ENCODE measurements at regions not wholly inside any gene's neighbourhood (a gene's known extent, or its start where the extent isn't known, plus 50 kb on each side); places are given as distances from the start of the nearest gene placed in this dataset.
"Not testable (repeated sequence)": the region's sequence is repeated elsewhere in the genome, so short reads cannot be mapped to it uniquely, and the experiment has no call there.

DNA sequence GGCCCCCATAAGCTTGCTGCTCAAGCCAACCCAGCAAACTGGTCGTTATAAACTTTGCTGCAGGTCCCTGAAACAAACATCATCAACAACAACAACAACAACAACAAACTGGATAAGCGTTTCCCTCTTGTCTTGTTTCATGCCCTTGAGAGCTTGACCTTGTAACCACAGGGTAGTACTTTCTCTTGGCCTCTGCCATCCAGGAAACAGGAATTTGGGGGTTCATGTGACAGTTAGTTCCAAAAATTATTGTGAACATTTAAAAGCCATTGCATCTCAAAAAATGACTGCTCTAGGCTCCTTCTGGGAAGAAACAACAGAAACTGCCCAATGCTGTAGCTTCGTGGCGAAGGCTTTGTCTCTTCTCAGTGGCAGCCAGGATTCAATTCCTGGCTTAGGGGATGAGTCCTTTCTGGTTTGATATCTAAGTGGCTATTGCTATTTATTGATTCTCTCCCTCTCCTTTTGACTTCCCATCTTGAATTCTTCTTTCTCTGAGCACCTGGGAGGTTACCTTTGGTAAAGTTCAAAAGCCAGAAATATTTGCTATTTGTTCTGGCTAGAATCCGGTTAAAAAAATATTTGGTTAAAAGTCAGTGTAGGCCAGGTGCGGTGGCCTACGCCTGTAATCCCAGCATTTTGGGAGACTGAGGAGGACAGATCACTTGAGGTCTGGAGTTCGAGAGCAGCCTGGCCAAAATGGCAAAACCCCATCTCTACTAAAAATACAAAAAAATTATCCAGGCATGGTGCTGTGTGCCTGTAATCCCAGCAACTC lies 52.0 kb upstream of the CPM start:
- DNase-seq (ENCODE audit: low read depth in 2 of 2): no peak

DNA sequence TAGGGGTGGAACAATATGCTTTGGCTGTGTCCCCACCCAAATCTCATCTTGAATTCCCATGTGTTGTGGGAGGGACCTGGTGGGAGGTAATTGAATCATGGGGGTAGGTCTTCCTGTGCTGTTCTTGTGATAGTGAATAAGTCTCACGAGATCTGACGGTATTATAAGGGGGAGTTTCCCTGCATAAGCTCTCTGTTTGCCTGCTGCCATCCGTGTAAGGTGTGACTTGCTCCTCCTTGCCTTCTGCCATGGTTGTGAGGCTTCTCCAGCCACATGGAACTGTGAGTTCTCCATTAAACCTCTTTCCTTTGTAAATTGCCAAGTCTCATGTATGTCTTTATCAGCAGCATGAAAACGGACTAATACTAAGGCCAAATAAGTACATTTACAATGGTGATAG lies 64.6 kb upstream of the CPM start:
- DNase-seq (ENCODE audit: low read depth in 2 of 2): not testable (repeated sequence)

GRCh38 chr12:68998041-68998440 lies 65.1 kb upstream of the CPM start:
- DNase-seq (ENCODE audit: low read depth in 2 of 2): no peak

DNA sequence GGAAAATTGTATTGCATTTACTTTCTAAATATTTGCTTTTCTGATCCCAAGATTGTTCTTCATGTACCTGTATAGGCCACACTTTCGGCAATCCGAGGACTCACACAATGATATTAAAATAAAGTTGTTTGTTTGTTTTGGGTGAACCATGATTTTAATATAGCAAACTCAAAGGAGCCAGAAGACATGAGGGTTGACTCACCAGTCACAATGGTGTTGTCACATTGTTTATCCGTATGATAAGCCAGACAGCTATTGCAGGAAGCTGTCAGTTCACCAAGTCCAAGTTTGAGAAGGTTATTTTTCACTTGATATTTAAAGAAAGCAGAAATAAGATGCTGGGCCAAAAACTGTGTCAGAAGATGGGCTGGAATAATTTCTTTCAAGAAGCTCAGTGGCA lies 67.1 kb upstream of the CPM start:
- no peak for DNase-seq (ENCODE audit: low read depth in 2 of 2)

DNA sequence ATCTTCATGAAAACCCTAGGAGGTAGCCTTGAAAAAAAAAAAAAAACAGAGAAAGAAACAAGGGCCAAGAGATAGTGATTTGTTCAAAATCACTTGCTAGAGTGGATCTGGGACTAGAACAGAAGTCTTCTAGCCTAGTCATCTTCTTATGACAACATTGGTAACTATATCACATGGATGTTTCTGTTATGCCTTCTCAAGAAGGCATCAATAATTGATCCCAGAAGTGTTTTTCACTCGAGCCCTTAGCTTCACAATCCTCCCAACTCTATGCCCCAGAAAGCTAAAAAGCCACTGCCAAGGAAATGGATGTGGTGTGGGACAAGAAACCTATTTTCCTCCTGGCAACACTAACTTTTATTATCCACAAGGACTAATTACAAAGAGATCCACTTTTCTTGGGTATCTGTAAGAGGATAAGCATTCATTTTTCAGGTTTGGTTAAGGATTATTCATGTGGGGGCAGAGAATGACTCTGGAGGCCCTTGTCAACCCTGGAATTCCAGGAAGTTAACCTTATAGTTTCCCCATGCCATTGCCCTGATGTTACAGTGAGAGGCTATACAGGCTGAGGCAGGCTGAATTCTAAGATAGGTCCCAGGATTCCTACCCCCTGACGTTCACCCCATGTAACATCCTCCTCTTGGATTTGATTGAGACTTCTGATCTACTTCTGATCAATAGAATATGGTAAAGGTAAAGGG lies 67.7 kb upstream of the CPM start:
- DNase-seq (ENCODE audit: low read depth in 2 of 2): no peak

GRCh38 chr12:69001251-69001650 lies 68.3 kb upstream of the CPM start:
- DNase-seq (ENCODE audit: low read depth in 2 of 2): no peak

DNA sequence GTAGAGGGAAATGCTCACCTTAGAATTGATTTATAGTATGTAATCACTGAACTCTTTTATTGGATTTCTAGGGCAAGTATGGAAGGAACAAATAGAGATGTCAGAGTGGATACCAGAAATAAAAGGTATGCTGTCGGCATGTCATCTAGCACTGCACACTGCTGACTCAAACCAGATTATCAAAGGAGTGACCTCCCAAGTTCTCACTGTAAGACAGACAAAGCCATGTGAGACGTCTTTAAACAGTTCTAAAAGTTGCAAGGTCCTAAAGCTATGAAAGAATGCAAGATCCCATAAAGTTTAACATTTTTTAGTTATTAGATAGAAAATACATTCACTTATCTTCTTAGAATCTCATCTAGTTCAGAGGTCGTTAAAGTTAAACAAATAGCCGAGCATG lies 70.0 kb upstream of the CPM start:
- DNase-seq (ENCODE audit: low read depth in 2 of 2): no peak

DNA sequence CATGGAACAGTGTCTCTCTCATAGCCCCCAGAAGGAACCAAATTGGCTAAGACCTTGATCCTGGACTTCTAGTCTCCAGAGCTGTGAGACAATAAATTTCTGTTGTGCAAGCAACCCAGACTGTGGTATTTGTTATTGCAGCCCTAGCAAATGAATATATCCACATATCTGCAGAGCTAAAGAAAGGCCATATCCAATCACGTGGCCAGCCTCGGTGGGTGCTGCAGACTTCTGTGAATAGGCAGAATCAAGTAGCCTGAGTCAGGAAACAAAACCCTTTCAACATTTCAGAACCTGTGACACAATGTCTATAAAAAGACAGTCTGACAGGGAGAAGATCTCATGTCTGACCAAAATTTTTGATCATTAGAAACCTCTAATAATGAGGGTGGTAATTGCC lies 71.0 kb upstream of the CPM start:
- DNase-seq (ENCODE audit: low read depth in 2 of 2): no peak

DNA sequence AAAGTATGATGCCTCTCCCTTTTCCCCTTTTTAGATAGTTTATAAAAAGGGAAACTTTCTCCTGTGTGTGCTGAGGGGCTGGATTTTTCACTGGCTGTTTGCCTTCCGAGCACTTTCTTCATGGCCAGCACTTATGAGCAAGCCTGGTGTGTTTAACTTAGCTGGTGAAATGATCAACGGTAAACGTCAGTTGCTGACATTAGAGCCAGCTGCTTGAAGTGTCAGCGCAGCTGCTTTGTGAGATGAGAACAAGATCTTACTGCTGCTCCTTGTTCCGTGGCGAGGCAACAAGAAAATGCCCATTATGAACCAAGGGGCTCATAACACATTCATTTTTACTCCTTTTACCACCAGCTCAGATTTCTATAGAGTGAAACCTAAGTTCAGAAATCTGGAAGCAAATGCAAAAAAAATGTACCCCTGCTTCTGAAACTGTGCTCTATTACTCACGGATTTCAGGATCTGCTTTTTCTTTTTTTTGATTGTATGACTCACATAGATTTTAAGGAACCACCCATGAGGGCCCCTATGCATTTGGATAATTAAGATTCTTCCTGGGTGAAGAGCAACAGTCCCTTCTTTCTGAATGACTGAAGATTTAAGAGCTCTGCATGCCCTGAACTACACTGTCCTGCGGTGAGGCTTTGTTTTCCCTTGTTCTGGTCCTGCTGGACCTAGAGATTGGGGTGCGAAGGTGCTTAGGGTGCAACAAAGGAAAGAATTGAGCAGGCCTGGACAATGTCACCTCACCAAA lies 74.3 kb upstream of the CPM start:
- DNase-seq (ENCODE audit: low read depth in 2 of 2): no peak

DNA sequence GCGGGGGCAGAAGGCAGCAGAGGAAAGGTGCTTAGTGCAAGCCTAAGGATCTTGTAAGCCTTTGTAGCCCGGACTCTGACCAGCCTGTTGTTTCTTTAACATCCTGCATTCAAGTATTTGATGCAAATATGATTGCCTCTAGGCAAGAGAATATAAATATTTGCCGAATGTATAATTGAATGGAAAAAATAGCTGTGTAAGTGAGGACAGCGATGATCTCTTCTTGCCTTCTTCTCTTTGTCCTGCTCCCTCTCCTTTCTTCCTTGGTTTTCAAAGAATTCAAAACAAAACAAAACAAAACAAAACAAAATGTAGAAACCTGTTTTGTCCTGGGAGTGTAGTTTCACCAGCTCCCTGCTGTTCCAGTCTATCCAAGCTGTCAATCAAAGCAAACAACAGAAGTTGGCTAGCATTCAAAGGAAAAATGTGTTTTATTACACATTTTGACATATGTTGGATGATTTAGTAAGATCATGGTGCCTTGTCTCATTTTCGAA lies 74.9 kb upstream of the CPM start:
- DNase-seq (ENCODE audit: low read depth in 2 of 2): no peak

- DNase-seq (ENCODE audit: low read depth in 2 of 2): no peak
Observed at GRCh38 chr12:69008520-69008919, 75.5 kb upstream of the CPM start.

DNA sequence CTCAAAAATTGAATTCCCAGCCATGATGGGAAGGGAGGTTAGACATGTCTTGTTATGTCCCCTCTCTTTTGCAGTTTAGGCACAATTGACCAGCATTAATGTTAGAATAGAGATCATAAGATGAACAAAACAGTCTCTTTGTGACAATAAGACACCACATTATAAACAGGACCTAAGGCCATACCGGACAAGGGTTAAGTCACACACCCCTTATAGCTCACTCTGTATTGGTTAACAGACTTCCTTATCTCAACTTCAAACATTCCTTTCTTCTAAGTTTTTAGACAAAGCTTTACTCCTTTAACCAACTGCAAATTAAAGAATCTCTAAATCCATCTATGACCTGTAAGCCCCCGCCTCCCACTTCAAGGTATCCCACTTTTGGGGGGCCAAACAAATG lies 81.1 kb upstream of the CPM start:
- DNase-seq (ENCODE audit: low read depth in 2 of 2): no peak

GRCh38 chr12:69015017-69015416 lies 82.0 kb upstream of the CPM start:
- DNase-seq (ENCODE audit: low read depth in 2 of 2): no peak

GRCh38 chr12:69015831-69016230 lies 82.9 kb upstream of the CPM start:
- no peak for DNase-seq (ENCODE audit: low read depth in 2 of 2)

- DNase-seq (ENCODE audit: low read depth in 2 of 2): no peak
Observed at GRCh38 chr12:69019082-69019481, 86.1 kb upstream of the CPM start.

DNA sequence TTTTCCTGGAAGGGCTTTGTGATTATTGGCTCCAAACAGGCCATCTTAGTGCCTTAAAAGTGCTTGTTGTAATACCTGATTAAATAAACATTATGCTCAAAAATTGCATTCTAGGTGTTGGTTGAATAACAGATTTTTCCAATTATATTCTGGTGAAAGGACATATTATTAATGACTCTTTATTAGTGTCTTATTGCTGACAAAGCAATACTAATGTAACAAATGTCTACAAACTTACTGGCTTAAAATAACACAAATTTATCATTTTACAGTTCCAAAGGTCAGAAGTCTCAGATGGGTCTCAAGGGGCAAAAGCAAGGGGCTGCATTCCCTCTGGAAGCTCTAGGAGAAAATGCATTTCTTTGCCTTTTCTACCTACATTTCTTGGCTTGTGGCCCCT lies 86.9 kb upstream of the CPM start:
- DNase-seq (ENCODE audit: low read depth in 2 of 2): no peak

DNA sequence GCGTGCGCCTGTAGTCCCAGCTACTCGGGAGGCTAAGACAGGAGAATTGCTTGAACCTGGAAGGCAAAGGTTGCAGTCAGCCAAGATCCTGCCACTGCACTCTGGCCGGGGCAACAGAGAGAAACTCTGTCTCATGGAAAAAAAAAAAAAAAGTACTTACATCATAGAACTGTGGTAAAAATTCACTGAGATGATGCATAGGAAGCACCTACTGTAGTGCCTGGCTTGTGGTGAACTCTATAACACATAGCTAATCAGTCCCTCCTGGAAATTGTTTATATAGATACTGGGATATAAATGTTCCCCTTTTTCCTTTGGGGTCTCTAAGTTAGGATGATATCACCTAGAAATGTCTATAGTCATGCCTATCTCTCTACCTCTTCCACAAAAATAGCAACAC lies 89.7 kb upstream of the CPM start:
- DNase-seq (ENCODE audit: low read depth in 2 of 2): no peak

GRCh38 chr12:69023840-69024239 lies 90.9 kb upstream of the CPM start:
- DNase-seq (ENCODE audit: low read depth in 2 of 2): no peak

GRCh38 chr12:69024413-69024812 lies 91.4 kb upstream of the CPM start:
- no peak for DNase-seq (ENCODE audit: low read depth in 2 of 2)

- DNase-seq (ENCODE audit: low read depth in 2 of 2): no peak
Observed at GRCh38 chr12:69024907-69025306, 91.9 kb upstream of the CPM start.

DNA sequence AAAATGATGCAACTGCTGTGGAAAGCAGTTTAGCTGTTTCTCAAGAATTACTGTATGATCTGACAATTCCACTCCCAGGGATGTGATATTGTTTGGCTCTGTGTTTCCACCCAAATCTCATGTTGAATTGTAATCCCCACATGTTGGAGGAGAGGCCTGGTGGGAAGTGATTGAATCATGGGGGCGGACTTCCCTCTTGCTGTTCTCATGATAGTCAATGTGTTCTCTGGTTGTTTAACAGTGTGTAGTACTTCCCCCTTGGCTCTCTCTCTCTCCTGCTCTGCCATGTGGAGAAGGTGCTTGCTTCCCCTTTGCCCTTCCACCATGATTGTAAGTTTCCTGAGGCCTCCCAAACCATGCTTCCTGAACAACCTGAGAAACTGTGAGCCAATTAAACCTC lies 93.4 kb upstream of the CPM start:
- no peak for DNase-seq (ENCODE audit: low read depth in 2 of 2)

DNA sequence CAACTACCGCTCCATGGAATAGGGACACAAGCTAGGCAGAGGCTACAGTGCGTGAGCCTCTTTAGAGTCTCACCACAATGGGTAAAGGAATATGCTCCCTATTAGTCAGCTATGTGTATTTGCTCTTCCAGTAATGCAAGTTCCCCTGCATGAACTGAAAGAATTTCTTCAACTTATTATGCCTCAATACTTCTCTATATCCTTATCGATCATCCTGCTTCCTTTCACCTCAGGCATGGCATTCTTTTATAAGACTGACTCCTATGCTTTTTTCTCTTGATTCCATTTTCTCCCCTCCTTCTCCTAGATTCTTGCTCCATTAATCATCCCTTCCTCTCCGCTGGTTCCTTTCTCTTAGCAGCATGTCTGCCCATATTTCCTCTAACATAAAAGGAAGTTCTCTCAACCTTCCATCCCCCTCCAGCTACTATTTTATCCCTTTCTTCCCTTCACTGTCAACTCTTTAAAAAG lies 94.5 kb upstream of the CPM start:
- DNase-seq (ENCODE audit: low read depth in 2 of 2): no peak

Measured in activated CD8-positive, alpha-beta memory T cell treated with anti-CD3 and anti-CD28 coated beads for 4 hours (primary cell).